ENCODE measurements at regions not wholly inside any gene's neighbourhood (a gene's known extent, or its start where the extent isn't known, plus 50 kb on each side); places are given as distances from the start of the nearest gene placed in this dataset.

DNA sequence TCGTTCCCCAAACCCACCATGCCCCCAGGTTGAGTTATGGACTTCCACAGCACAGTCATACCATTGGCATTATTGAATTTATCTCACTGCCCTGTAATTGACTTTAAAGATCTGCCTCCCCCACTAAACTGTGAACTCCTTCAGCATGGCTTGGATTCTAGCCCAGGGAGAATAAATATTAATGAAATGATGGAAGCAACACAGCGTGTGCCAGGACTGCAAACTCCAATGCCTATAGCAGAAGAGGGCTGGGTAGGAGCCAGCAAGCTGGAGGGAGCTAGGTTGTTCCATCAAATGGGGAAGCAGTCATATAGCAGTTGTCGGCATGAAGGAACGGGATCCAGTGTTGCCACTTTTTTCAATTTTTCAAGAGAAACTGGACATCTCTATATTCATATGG is 69.0 kb upstream of the MSX2 start:
- DNase-seq, result no peak
- Histone ChIP-seq H3K9me3 (replicated peaks in 1 of 2; ENCODE audit: control insufficient read depth in 1 of 2, insufficient read depth in 1 of 2, low read length in 2 of 2) (no peaks in the 10 kb centered on the region), H3K27me3 (ENCODE audit: control insufficient read depth in 2 of 2, insufficient read depth in 2 of 2, low read length in 2 of 2) (no peaks in the 10 kb centered on the region), H3K79me2 (ENCODE audit: insufficient read depth, low read length) (no peaks in the 10 kb centered on the region), H4K20me1 (ENCODE audit: insufficient read depth, low read length) (no peaks in the 10 kb centered on the region), H3K36me3 (replicated peaks in 1 of 2; ENCODE audit: control insufficient read depth in 1 of 2, insufficient read depth in 2 of 2, low read length in 2 of 2) (no peaks in the 10 kb centered on the region), H3K4me3 (replicated peaks in 1 of 3; ENCODE audit: low read depth in 2 of 3, low read length in 3 of 3) (no peak overlapping the region), H3K4me1 (ENCODE audit: control insufficient read depth in 1 of 2, insufficient read depth in 2 of 2, low read length in 2 of 2) (no peaks in the 10 kb centered on the region), H3K4me2 (replicated peaks; ENCODE audit: extremely low read depth, low read length, poor library complexity, severe bottlenecking) (no peak overlapping the region), H3K9ac (ENCODE audit: insufficient read depth, low read length, poor library complexity, severe bottlenecking) (no peak overlapping the region), H3K27ac (ENCODE audit: low read depth in 1 of 2, low read length in 2 of 2) (no peak overlapping the region), H2AFZ (ENCODE audit: insufficient read depth, low read depth, low read length, poor library complexity, severe bottlenecking) (no peak overlapping the region)
- Mint-ChIP-seq H3K27me3 (ENCODE audit: low read depth in 3 of 3) (peaks cover 4 to 7% (median 6%) of the 10 kb centered on the region in 3 donors), H3K4me3 (no peak overlapping the region), H3K4me1 (no peaks in the 10 kb centered on the region), H3K27ac (no peak overlapping the region), H3K36me3 (no peaks in the 10 kb centered on the region), H3K9me3 (peaks cover 0 to 5% (median 0%) of the 10 kb centered on the region in 7 donors)
- TF ChIP-seq, protein P1, sequence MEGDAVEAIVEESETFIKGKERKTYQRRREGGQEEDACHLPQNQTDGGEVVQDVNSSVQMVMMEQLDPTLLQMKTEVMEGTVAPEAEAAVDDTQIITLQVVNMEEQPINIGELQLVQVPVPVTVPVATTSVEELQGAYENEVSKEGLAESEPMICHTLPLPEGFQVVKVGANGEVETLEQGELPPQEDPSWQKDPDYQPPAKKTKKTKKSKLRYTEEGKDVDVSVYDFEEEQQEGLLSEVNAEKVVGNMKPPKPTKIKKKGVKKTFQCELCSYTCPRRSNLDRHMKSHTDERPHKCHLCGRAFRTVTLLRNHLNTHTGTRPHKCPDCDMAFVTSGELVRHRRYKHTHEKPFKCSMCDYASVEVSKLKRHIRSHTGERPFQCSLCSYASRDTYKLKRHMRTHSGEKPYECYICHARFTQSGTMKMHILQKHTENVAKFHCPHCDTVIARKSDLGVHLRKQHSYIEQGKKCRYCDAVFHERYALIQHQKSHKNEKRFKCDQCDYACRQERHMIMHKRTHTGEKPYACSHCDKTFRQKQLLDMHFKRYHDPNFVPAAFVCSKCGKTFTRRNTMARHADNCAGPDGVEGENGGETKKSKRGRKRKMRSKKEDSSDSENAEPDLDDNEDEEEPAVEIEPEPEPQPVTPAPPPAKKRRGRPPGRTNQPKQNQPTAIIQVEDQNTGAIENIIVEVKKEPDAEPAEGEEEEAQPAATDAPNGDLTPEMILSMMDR (IDR thresholded peaks at IDR 0.05), result no peak
- 80% methylated on average over 4 of the region's 4 CpGs for WGBS (ENCODE audit: insufficient coverage)
- intact Hi-C loops (cut with micrococcal nuclease), result no loop called here

GRCh38 chr5:174664180-174664850 is 60.1 kb upstream of the MSX2 start:
- H3K36me3 Mint-ChIP-seq, result no peaks in the 10 kb centered on the region
- H3K4me3 Mint-ChIP-seq, result no peak overlapping the region
- intact Hi-C loops (cut with micrococcal nuclease), result no loop called here
- peaks cover 2 to 11% (median 5%) of the 10 kb centered on the region in 7 donors for H3K9me3 Mint-ChIP-seq
- no peak overlapping the region for H3K4me2 ChIP-seq (replicated peaks; ENCODE audit: extremely low read depth, low read length, poor library complexity, severe bottlenecking)
- H2AFZ ChIP-seq (ENCODE audit: insufficient read depth, low read depth, low read length, poor library complexity, severe bottlenecking), result no peak overlapping the region
- no peak overlapping the region for H3K27ac ChIP-seq (ENCODE audit: low read depth in 1 of 2, low read length in 2 of 2)
- TF ChIP-seq, protein P1 (IDR thresholded peaks at IDR 0.05), result no peak
- H3K27me3 ChIP-seq (ENCODE audit: control insufficient read depth in 2 of 2, insufficient read depth in 2 of 2, low read length in 2 of 2), result peaks cover 0 to 2% of the 10 kb centered on the region in 2 donors
- peaks cover 4 to 6% (median 5%) of the 10 kb centered on the region in 3 donors for H3K27me3 Mint-ChIP-seq (ENCODE audit: low read depth in 3 of 3)
- H3K4me3 ChIP-seq (replicated peaks in 1 of 3; ENCODE audit: low read depth in 2 of 3, low read length in 3 of 3), result no peak overlapping the region
- H3K4me1 Mint-ChIP-seq, result no peaks in the 10 kb centered on the region
- H3K9ac ChIP-seq (ENCODE audit: insufficient read depth, low read length, poor library complexity, severe bottlenecking), result no peak overlapping the region
- H3K9me3 ChIP-seq (replicated peaks in 1 of 2; ENCODE audit: control insufficient read depth in 1 of 2, insufficient read depth in 1 of 2, low read length in 2 of 2), result no peaks in the 10 kb centered on the region
- H4K20me1 ChIP-seq (ENCODE audit: insufficient read depth, low read length), result no peaks in the 10 kb centered on the region
- WGBS (ENCODE audit: insufficient coverage), result 90% methylated on average over 1 of the region's 4 CpGs
- no peak overlapping the region for H3K27ac Mint-ChIP-seq
- DNase-seq, result no peak
- H3K79me2 ChIP-seq (ENCODE audit: insufficient read depth, low read length), result no peaks in the 10 kb centered on the region
- no peaks in the 10 kb centered on the region for H3K36me3 ChIP-seq (replicated peaks in 1 of 2; ENCODE audit: control insufficient read depth in 1 of 2, insufficient read depth in 2 of 2, low read length in 2 of 2)
- no peaks in the 10 kb centered on the region for H3K4me1 ChIP-seq (ENCODE audit: control insufficient read depth in 1 of 2, insufficient read depth in 2 of 2, low read length in 2 of 2)

All from CD14-positive monocyte (primary cell).